Spinal cord (tissue), 9 donors: ENCODE measurements at regions not wholly inside any gene's neighbourhood (a gene's known extent, or its start where the extent isn't known, plus 50 kb on each side); places are given as distances from the start of the nearest gene placed in this dataset.
"Not testable (repeated sequence)": the region's sequence is repeated elsewhere in the genome, so short reads cannot be mapped to it uniquely, and the experiment has no call there.

Source experiments
- DNase-seq, 6 donors: peaks; one replicate each; pipeline versions ENCODE4 v3.0.0 to v3.0.0-alpha.2; 2013 to 2015; ENCODE audit warnings: low spot score in 6 of 6, low read depth in 4 of 6
- H3K27ac ChIP-seq: one replicate; pipeline ENCODE4 v1.5.1; 2013; ENCODE audit warnings: low read depth, low read length, control low read depth
- H3K27me3 ChIP-seq: one replicate; pipeline ENCODE4 v1.6.1; 2013; ENCODE audit warnings: low read length; ENCODE audit not compliant: control insufficient read depth, insufficient read depth
- H3K36me3 ChIP-seq: one replicate; pipeline ENCODE4 v1.6.1; 2013; ENCODE audit warnings: low read length; ENCODE audit not compliant: control insufficient read depth, insufficient read depth
- H3K4me1 ChIP-seq: one replicate; pipeline ENCODE4 v1.6.1; 2013; ENCODE audit warnings: low read length; ENCODE audit not compliant: control insufficient read depth, insufficient read depth
- H3K4me3 ChIP-seq: one replicate; pipeline ENCODE4 v1.5.1; 2013; ENCODE audit warnings: low read depth, low read length, control low read depth
- H3K9me3 ChIP-seq: one replicate; pipeline ENCODE4 v1.6.1; 2013; ENCODE audit warnings: low read length; ENCODE audit not compliant: control insufficient read depth, insufficient read depth
- WGBS: methylation state at CpG from one replicate; pipeline ENCODE4 v1.1.5; 2013; ENCODE audit warnings: missing lambda C conversion rate; ENCODE audit not compliant: insufficient coverage; 5-methylcytosine and 5-hydroxymethylcytosine counted together
- donor health status: healthy.

DNA sequence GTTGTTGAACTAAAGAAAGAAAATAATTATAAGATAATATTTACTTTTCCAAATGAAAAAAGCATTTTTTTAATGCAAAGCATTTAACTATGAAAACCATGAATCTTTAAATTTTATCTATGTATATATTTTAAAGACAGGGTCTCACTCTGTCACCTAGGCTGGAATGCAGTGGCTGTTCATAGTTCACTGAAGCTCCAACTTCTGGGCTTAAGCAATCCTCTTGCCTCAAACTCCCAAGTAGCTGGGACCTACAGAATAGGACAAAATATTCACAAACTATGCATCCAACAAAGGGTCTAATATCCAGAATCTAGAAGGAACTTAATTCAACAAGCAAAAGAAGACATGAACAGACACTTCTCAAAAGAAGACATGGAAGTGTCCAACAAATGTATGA, 55.9 kb upstream of the ALB start:
- Histone ChIP-seq H3K9me3 (no peaks in the 10 kb centered on the region), H3K36me3 (no peaks in the 10 kb centered on the region), H3K27ac (no peak overlapping the region), H3K4me3 (no peak overlapping the region), H3K4me1 (no peaks in the 10 kb centered on the region), H3K27me3 (no peaks in the 10 kb centered on the region)
- DNase-seq, result no peak

DNA sequence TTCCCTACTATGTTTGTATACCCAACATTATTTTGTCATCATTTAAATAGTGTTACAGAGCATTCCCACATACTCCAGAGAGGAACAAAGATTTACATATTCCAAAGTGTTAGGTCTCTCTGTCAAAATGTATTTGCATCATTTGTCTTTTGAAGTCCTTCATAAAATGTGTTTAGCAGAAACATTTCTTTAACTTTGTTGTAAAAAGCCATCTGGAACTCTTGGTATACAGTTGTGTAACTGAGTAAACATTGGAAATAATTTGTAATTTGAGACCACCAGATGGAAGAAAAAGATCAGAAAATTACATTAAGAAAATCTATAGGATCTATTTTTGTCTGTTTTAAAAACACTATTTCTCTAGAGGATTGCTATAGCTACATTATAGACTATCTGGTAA, 56.6 kb upstream of the ALB start:
- peak in 1 of 6 donors; percentile 3 for DNase-seq
- no peaks in the 10 kb centered on the region for H3K27me3 ChIP-seq
- no peaks in the 10 kb centered on the region for H3K4me1 ChIP-seq
- H3K36me3 ChIP-seq, result no peaks in the 10 kb centered on the region
- H3K9me3 ChIP-seq, result no peaks in the 10 kb centered on the region
- H3K27ac ChIP-seq, result no peak overlapping the region
- H3K4me3 ChIP-seq, result no peak overlapping the region

DNA sequence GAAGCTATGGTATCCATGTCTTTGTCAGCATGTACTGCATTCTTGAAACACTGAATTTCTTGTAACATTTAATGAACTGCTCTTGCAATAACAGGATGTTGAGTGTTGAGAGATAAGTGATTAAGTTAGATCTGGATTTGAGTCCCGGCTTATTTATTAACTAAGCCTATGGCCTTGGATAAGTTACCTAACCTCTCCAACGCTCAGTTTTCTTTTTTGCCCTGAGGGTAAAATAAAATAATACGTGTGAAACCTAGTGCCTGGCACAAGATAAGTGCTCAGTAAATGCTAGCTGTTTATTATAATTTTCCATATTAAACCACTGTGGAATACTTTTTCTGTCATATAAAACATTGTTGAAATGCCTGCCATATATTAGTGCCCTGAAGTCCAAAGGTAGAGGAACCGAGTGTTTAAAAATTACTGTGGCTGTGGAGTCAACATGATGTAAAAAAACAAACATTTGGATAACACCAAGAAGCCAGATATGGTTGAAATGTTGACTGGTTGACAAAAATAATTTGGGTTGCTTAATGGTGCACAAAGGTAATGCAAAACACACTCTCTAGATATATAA, 58.6 kb upstream of the ALB start:
- Histone ChIP-seq H3K27ac (no peak overlapping the region), H3K4me3 (no peak overlapping the region), H3K4me1 (no peaks in the 10 kb centered on the region), H3K9me3 (no peaks in the 10 kb centered on the region), H3K36me3 (no peaks in the 10 kb centered on the region), H3K27me3 (no peaks in the 10 kb centered on the region)
- no CpG with 5 or more reads among the region's 4 CpGs for WGBS
- DNase-seq, result no peak

DNA sequence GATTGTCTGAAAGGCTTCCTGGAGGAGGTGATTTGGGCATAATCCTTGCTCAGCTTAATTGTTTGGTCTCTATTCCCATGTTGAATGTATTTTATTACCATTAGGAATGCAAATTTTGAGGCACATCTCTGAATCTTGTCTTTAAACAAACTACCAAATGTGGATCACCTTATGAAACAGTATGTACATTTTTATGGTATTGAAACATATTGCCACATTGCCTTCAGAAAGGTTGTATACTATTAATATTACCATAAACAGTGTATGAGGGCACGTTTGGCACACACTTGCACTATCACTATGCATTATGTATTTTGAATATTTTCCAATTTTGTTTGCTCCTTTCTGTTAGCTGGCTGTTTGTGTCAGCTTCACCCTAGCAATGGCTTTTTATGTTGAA, 60.0 kb upstream of the ALB start:
- Histone ChIP-seq H3K36me3 (no peaks in the 10 kb centered on the region), H3K27me3 (no peaks in the 10 kb centered on the region), H3K4me3 (no peak overlapping the region), H3K27ac (no peak overlapping the region), H3K9me3 (no peaks in the 10 kb centered on the region), H3K4me1 (no peaks in the 10 kb centered on the region)
- DNase-seq, result no peak
- WGBS, result no CpG with 5 or more reads among the region's 1 CpG

DNA sequence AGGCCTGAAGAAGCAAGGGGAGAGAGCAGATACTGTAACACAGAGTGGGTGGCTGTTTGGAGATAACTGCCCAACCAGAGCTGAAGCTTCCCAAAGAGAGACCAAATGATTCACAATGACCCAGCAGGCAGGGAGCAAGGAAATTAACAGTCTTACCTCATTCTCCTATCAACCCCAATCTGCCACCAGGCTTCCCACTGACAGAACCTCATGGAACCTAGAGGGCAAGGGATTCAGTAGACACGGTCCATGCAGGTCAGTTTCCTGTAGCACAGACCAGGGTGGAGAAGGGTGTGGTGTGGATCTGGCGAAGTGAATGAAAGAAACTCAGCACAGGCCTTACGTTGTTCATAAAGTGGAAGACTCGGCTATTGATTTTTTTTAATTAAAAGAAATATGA, 60.7 kb upstream of the ALB start:
- WGBS, result 67% methylated on average over 1 of the region's 4 CpGs
- no peaks in the 10 kb centered on the region for H3K27me3 ChIP-seq
- H3K27ac ChIP-seq, result no peak overlapping the region
- no peaks in the 10 kb centered on the region for H3K4me1 ChIP-seq
- H3K36me3 ChIP-seq, result no peaks in the 10 kb centered on the region
- no peak for DNase-seq
- H3K4me3 ChIP-seq, result no peak overlapping the region
- no peaks in the 10 kb centered on the region for H3K9me3 ChIP-seq

DNA sequence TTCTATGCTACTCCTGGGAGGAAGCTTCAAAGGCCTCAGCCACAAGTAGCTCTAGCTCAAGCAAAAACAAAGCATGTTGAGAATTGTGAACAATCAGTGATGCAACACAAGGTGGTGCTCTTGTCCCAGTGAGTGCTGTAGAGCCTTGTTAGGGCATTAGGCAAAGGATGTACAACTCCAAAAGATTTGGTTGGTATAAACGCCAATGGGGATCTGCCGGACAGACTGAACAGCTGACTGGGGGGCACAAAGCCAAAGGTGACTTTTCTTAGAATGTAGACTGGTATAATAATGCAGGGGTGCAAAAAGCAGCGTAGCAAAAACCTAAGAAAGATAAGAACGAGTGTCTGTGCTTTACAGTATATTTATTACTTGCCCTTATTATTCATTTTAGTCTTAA, 62.6 kb upstream of the ALB start:
- Histone ChIP-seq H3K9me3 (no peaks in the 10 kb centered on the region), H3K27ac (no peak overlapping the region), H3K36me3 (no peaks in the 10 kb centered on the region), H3K27me3 (no peaks in the 10 kb centered on the region), H3K4me3 (no peak overlapping the region), H3K4me1 (no peaks in the 10 kb centered on the region)
- peak; percentile 20 to 88 (median 34) for DNase-seq
- 17% methylated on average over 2 of the region's 4 CpGs for WGBS

DNA sequence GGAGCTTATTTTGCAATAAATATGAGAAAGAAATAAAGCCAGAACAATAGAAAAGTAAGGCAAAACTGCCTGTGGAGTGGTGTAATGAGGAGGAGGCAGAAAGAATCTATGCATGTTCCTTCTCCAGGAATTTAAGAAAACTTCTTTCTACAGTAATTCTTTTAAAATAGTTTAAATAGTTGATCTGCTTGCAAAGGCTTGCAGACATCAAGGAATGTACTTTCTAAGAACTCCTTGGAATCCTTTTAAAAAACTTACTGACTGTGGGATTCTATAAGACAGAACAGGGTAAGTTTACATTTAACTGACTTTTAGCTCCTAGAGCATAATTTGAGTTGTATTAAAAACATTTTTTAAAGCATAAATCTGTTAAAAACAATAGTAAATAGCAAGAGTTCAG, 63.2 kb upstream of the ALB start:
- no peaks in the 10 kb centered on the region for H3K9me3 ChIP-seq
- no peak overlapping the region for H3K27ac ChIP-seq
- H3K4me3 ChIP-seq, result no peak overlapping the region
- no peaks in the 10 kb centered on the region for H3K27me3 ChIP-seq
- DNase-seq, result no peak
- no peaks in the 10 kb centered on the region for H3K4me1 ChIP-seq
- H3K36me3 ChIP-seq, result no peaks in the 10 kb centered on the region

DNA sequence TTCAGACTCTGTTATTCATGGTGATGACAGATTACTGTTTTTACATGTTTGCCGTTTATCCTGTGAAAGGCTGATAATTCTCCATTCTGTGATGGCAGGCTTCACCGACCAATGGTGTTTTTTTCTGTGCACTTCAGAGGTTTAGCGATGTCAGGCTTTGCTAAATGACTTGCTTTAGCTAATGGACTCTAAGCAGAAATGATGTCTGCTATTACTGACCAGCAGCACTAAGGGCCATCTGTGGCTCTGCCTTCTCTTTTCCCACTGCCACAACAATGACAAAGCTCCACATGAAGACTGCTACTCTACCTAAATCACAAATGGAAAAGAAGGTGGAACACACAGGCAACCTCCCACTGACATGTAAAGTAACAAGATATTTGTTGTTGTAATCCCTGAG, 68.4 kb upstream of the ALB start:
- no peaks in the 10 kb centered on the region for H3K27me3 ChIP-seq
- DNase-seq, result peak in 1 of 6 donors; percentile 49
- H3K9me3 ChIP-seq, result no peaks in the 10 kb centered on the region
- H3K4me1 ChIP-seq, result no peaks in the 10 kb centered on the region
- 82% methylated on average over 3 of the region's 3 CpGs for WGBS
- H3K36me3 ChIP-seq, result no peaks in the 10 kb centered on the region
- no peak overlapping the region for H3K4me3 ChIP-seq
- no peak overlapping the region for H3K27ac ChIP-seq

DNA sequence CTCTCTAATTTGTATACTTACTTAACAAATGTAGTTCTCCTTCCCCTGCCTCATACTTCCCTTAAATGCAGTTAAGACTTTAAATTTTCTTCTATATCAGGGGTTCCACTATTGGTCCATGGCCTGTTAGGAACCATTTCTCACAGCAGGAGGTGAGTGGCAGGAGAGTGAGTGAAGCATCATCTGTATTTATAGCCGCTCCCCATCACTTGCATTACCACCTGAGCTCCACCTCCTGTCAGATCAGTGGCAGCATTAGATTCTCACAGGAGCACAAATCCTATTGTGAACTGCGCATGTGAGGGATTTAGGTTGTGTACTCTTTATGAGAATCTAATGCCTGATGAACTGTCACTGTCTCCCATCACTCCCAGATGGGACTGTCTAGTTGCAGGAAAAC, 72.1 kb upstream of the ALB start:
- not testable (repeated sequence) for H3K4me1 ChIP-seq, H3K27me3 ChIP-seq, DNase-seq, H3K9me3 ChIP-seq, H3K4me3 ChIP-seq, H3K36me3 ChIP-seq, H3K27ac ChIP-seq
- no CpG with 5 or more reads among the region's 2 CpGs for WGBS

DNA sequence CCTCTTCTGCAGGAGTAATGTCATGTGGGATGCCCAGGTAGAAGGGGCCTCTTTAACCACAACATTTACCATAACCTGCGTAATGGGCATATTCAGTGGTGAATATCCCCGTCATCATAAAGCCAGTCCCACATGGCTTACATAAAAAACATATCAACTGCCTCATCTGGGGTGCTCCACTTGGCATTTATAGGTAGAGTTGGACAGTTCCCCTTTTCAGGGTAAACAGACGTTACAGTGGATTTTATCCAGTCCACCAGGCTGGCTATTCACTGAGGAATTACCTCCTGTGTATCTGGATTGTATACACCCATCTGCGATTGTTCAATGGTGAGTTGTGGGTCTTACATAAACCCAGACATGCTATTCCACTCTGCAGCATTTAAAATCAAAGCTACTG, 70.7 kb upstream of the ANKRD17 start:
- Histone ChIP-seq H3K27me3 (no peaks in the 10 kb centered on the region), H3K9me3 (no peaks in the 10 kb centered on the region), H3K4me3 (no peak overlapping the region), H3K36me3 (no peaks in the 10 kb centered on the region), H3K4me1 (no peaks in the 10 kb centered on the region), H3K27ac (no peak overlapping the region)
- no peak for DNase-seq
- WGBS, result 83% methylated on average over 1 of the region's 4 CpGs
